ENCODE measurements at regions not wholly inside any gene's neighbourhood (a gene's known extent, or its start where the extent isn't known, plus 50 kb on each side); places are given as distances from the start of the nearest gene placed in this dataset.
"Not testable (repeated sequence)": the region's sequence is repeated elsewhere in the genome, so short reads cannot be mapped to it uniquely, and the experiment has no call there.

GRCh38 chr10:23886355-23886754 lies 322.6 kb upstream of the KIAA1217 start:
- no peak for DNase-seq

GRCh38 chr10:23891301-23891700 lies 317.6 kb upstream of the KIAA1217 start:
- no peak for DNase-seq

GRCh38 chr10:23892296-23892695 lies 316.6 kb upstream of the KIAA1217 start:
- no peak for DNase-seq

- DNase-seq: no peak
Observed at GRCh38 chr10:23897267-23897666, 311.7 kb upstream of the KIAA1217 start.

- DNase-seq: no peak
Observed at GRCh38 chr10:23897861-23898260, 311.1 kb upstream of the KIAA1217 start.

- no peak for DNase-seq
Observed at GRCh38 chr10:23899166-23899565, 309.8 kb upstream of the KIAA1217 start.

- no peak for DNase-seq
Observed at GRCh38 chr10:23910291-23910690, 298.6 kb upstream of the KIAA1217 start.

GRCh38 chr10:23912884-23913404 lies 296.0 kb upstream of the KIAA1217 start:
- DNase-seq: no peak

- no peak for DNase-seq
Observed at GRCh38 chr10:23914641-23915040, 294.3 kb upstream of the KIAA1217 start.

- DNase-seq: no peak
Observed at GRCh38 chr10:23917251-23917840, 291.6 kb upstream of the KIAA1217 start.

GRCh38 chr10:23918090-23918723 lies 290.7 kb upstream of the KIAA1217 start:
- no peak for DNase-seq

GRCh38 chr10:23918839-23919238 lies 290.1 kb upstream of the KIAA1217 start:
- no peak for DNase-seq

GRCh38 chr10:23927576-23928325 lies 281.2 kb upstream of the KIAA1217 start:
- no peak for DNase-seq

GRCh38 chr10:23934023-23934422 lies 274.9 kb upstream of the KIAA1217 start:
- not testable (repeated sequence) for DNase-seq

- no peak for DNase-seq
Observed at GRCh38 chr10:23945845-23946244, 263.1 kb upstream of the KIAA1217 start.

- no peak for DNase-seq
Observed at GRCh38 chr10:23951841-23952240, 257.1 kb upstream of the KIAA1217 start.

GRCh38 chr10:23955456-23956225 lies 253.3 kb upstream of the KIAA1217 start:
- no peak for DNase-seq

- no peak for DNase-seq
Observed at GRCh38 chr10:23965123-23965522, 243.8 kb upstream of the KIAA1217 start.

GRCh38 chr10:23965880-23966279 lies 243.1 kb upstream of the KIAA1217 start:
- DNase-seq: no peak

- no peak for DNase-seq
Observed at GRCh38 chr10:23966504-23967051, 242.4 kb upstream of the KIAA1217 start.

GRCh38 chr10:23968301-23968700 lies 240.6 kb upstream of the KIAA1217 start:
- no peak for DNase-seq

GRCh38 chr10:23974746-23975272 lies 234.1 kb upstream of the KIAA1217 start:
- DNase-seq: no peak

GRCh38 chr10:23975431-23975830 lies 233.5 kb upstream of the KIAA1217 start:
- no peak for DNase-seq

Data from NCI-H1092 (cell line).